PC-3 (cell line): ENCODE measurements at regions not wholly inside any gene's neighbourhood (a gene's known extent, or its start where the extent isn't known, plus 50 kb on each side); places are given as distances from the start of the nearest gene placed in this dataset.
"Not testable (repeated sequence)": the region's sequence is repeated elsewhere in the genome, so short reads cannot be mapped to it uniquely, and the experiment has no call there.

Experiments used
- CTCF ChIP-seq: fragments of 300-600 bp; sonication (generic); conservative IDR thresholded peaks from 2 replicates; pipeline ENCODE4 v1.5.1; 2017; ENCODE audit warnings: antibody characterized with exemption, low read depth, mild to moderate bottlenecking, low read length
- EZH2 ChIP-seq: fragments of 300-600 bp; sonication (generic); IDR thresholded peaks from one replicate; pipeline ENCODE4 v1.6.1; 2017; ENCODE audit warnings: antibody characterized with exemption, mild to moderate bottlenecking, low read length; ENCODE audit not compliant: unreplicated experiment
- EZH2phosphoT487 ChIP-seq: fragments of 300-600 bp; sonication (generic); IDR thresholded peaks from 2 replicates; pipeline ENCODE4 v1.6.1; 2018; ENCODE audit warnings: mild to moderate bottlenecking, antibody characterized with exemption, low read length, borderline replicate concordance

- not testable (repeated sequence) for TF ChIP-seq CTCF, EZH2phosphoT487, EZH2
These were observed 342.2 kb downstream of the CEP170 start for GRCh38 chr1:242912855-242913254.
